Loucy (cell line): ENCODE measurements at regions not wholly inside any gene's neighbourhood (a gene's known extent, or its start where the extent isn't known, plus 50 kb on each side); places are given as distances from the start of the nearest gene placed in this dataset.

Source experiments
- CTCF ChIP-seq: fragments of 200-600 bp; sonication (generic); conservative IDR thresholded peaks from 2 replicates; pipeline ENCODE4 v1.5.1; 2014; ENCODE audit warnings: mild to moderate bottlenecking, antibody characterized with exemption, low read length
- EZH2phosphoT487 ChIP-seq: fragments of 200-600 bp; IDR thresholded peaks from 2 replicates; pipeline ENCODE4 v1.6.1; 2018; ENCODE audit warnings: antibody characterized with exemption, mild to moderate bottlenecking, moderate library complexity, borderline replicate concordance

- TF ChIP-seq CTCF (no peak), EZH2phosphoT487 (no peak)
These were observed 143.1 kb downstream of the RNF144B start for GRCh38 chr6:18530201-18530600.
